ENCODE measurements at regions not wholly inside any gene's neighbourhood (a gene's known extent, or its start where the extent isn't known, plus 50 kb on each side); places are given as distances from the start of the nearest gene placed in this dataset.

DNA sequence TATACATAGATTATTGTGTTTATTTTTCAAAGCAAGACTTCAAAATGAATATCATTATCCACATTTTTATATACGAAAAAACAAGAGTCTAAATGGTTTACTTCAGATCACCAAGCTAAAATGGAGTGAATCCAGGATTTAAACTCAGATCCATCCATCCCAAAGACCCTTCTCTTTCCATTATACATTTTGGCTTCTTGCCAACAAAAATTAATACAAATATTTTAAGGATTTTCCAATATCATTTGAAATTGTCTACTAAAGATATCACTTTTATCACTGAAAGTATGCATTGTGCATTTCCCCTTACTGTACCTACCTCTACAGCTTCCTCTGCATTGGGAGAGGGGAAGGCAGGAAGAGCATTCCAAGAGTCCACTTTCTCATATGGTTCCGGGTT is 541.2 kb downstream of the RPS29 start:
- H3K4me1 ChIP-seq (replicated peaks; ENCODE audit: insufficient read depth) = no peaks in the 10 kb centered on the region
- no peaks in the 10 kb centered on the region for H4K20me1 ChIP-seq (ENCODE audit: insufficient read depth)
- DNase-seq = no peak
- no peak overlapping the region for H3K4me3 ChIP-seq
- no peaks in the 10 kb centered on the region for H3K36me3 ChIP-seq (ENCODE audit: low read depth)
- no peaks in the 10 kb centered on the region for H3K79me2 ChIP-seq (ENCODE audit: low read depth)
- H3K4me2 ChIP-seq = no peak overlapping the region
- no peak overlapping the region for H2AFZ ChIP-seq
- H3K27me3 ChIP-seq (ENCODE audit: insufficient read depth, low read depth) = no peaks in the 10 kb centered on the region
- no peaks in the 10 kb centered on the region for H3K9me2 ChIP-seq (ENCODE audit: insufficient read depth)
- TF ChIP-seq EZH2 (IDR thresholded peaks at IDR 0.05; ENCODE audit: low read depth) = no peak
- TF ChIP-seq, protein P1, sequence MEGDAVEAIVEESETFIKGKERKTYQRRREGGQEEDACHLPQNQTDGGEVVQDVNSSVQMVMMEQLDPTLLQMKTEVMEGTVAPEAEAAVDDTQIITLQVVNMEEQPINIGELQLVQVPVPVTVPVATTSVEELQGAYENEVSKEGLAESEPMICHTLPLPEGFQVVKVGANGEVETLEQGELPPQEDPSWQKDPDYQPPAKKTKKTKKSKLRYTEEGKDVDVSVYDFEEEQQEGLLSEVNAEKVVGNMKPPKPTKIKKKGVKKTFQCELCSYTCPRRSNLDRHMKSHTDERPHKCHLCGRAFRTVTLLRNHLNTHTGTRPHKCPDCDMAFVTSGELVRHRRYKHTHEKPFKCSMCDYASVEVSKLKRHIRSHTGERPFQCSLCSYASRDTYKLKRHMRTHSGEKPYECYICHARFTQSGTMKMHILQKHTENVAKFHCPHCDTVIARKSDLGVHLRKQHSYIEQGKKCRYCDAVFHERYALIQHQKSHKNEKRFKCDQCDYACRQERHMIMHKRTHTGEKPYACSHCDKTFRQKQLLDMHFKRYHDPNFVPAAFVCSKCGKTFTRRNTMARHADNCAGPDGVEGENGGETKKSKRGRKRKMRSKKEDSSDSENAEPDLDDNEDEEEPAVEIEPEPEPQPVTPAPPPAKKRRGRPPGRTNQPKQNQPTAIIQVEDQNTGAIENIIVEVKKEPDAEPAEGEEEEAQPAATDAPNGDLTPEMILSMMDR (conservative IDR thresholded peaks at IDR 0.05) = no peak
- ChIA-PET CTCF (no interaction called here), POLR2A (ENCODE audit: unreplicated experiment) (no interaction called here)
- H3K27ac ChIP-seq = no peak overlapping the region
- intact Hi-C loops (cut with micrococcal nuclease; ENCODE audit: unreplicated experiment) = no loop called here
- no peaks in the 10 kb centered on the region for H3F3A ChIP-seq (ENCODE audit: insufficient read depth, low read depth)
- no TSS peak for BruUV-seq (replicated peaks)
- H3K9me3 ChIP-seq (ENCODE audit: insufficient read depth, low read depth) = no peaks in the 10 kb centered on the region; the same call in 1 of the 2 replicates

DNA sequence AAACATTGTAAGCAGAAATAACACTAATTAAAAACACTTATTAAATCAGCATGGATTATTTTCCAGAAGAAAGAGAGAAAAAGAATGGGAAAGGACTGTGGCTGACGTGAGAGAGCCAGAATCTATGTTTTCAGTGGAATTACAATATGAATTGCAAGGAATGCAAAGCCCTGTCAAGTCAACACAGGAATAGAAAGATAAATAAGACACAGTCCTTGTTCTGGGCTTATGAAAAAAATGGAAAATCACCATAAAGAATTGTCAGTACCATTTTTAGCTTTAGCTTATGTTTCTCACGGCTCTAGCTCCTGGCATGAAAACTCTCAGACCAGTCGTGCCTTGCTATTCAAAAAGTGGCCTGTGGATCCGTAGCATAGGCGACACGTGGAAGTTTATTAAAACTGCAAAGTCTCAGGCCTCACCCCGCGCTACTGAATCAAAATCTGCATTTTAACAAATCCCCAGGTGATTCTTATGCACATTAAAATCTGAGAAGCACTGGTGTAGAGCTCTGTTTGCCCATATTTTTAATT is 549.1 kb downstream of the RPS29 start:
- no TSS peak for BruUV-seq (replicated peaks)
- TF ChIP-seq, protein P1 (conservative IDR thresholded peaks at IDR 0.05) = no peak
- no peak for TF ChIP-seq EZH2 (IDR thresholded peaks at IDR 0.05; ENCODE audit: low read depth)
- Histone ChIP-seq H3K27ac (no peak overlapping the region), H3K4me3 (no peak overlapping the region), H3K79me2 (ENCODE audit: low read depth) (no peaks in the 10 kb centered on the region), H3K36me3 (ENCODE audit: low read depth) (no peaks in the 10 kb centered on the region), H2AFZ (no peak overlapping the region), H3K4me1 (replicated peaks; ENCODE audit: insufficient read depth) (no peaks in the 10 kb centered on the region), H4K20me1 (ENCODE audit: insufficient read depth) (no peaks in the 10 kb centered on the region), H3K4me2 (no peak overlapping the region), H3K9me2 (ENCODE audit: insufficient read depth) (no peaks in the 10 kb centered on the region), H3F3A (ENCODE audit: insufficient read depth, low read depth) (no peaks in the 10 kb centered on the region), H3K9me3 (ENCODE audit: insufficient read depth, low read depth) (no peaks in the 10 kb centered on the region), H3K27me3 (ENCODE audit: insufficient read depth, low read depth) (no peaks in the 10 kb centered on the region)
- DNase-seq = no peak
- ChIA-PET CTCF (no interaction called here), POLR2A (ENCODE audit: unreplicated experiment) (no interaction called here)
- intact Hi-C loops (cut with micrococcal nuclease; ENCODE audit: unreplicated experiment) = no loop called here

DNA sequence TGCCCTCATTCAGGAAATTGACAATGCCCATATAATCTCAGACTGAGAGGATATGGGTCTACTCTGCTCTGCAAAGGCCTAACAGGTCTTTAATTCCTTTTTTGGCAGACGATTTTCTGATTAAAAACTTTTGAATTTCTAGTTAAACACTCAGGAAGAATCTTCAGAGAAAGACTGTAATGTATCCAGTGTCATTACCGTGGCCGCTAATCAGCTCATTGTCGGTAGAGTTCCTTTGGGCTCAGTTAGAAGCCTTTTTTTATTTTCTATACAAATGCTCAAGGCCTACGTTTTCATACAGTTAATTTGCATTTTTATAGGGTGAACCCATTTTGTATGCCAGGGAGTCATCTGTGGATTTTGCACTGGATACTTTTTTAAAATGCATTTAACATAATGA is 549.9 kb downstream of the RPS29 start:
- DNase-seq = no peak
- H3K9me3 ChIP-seq (ENCODE audit: insufficient read depth, low read depth) = no peaks in the 10 kb centered on the region
- no peaks in the 10 kb centered on the region for H3F3A ChIP-seq (ENCODE audit: insufficient read depth, low read depth)
- no peaks in the 10 kb centered on the region for H3K4me1 ChIP-seq (replicated peaks; ENCODE audit: insufficient read depth)
- no peak for TF ChIP-seq EZH2 (IDR thresholded peaks at IDR 0.05; ENCODE audit: low read depth)
- TF ChIP-seq, protein P1 (conservative IDR thresholded peaks at IDR 0.05) = no peak
- H3K4me2 ChIP-seq = no peak overlapping the region
- CTCF ChIA-PET = no interaction called here
- no peaks in the 10 kb centered on the region for H3K79me2 ChIP-seq (ENCODE audit: low read depth)
- POLR2A ChIA-PET (ENCODE audit: unreplicated experiment) = no interaction called here
- intact Hi-C loops (cut with micrococcal nuclease; ENCODE audit: unreplicated experiment) = no loop called here
- BruUV-seq (replicated peaks) = no TSS peak
- no peaks in the 10 kb centered on the region for H3K36me3 ChIP-seq (ENCODE audit: low read depth)
- H4K20me1 ChIP-seq (ENCODE audit: insufficient read depth) = no peaks in the 10 kb centered on the region
- H2AFZ ChIP-seq = no peak overlapping the region
- H3K9me2 ChIP-seq (ENCODE audit: insufficient read depth) = no peaks in the 10 kb centered on the region
- no peaks in the 10 kb centered on the region for H3K27me3 ChIP-seq (ENCODE audit: insufficient read depth, low read depth)
- H3K4me3 ChIP-seq = no peak overlapping the region
- H3K27ac ChIP-seq = no peak overlapping the region

Data from PC-9 (cell line).